Activated T-helper 17 cell treated with anti-CD3 and anti-CD28 coated beads, Interleukin-2, amount 50 U/mL, for 72 hours (primary cell): ENCODE measurements at regions not wholly inside any gene's neighbourhood (a gene's known extent, or its start where the extent isn't known, plus 50 kb on each side); places are given as distances from the start of the nearest gene placed in this dataset.
A peak's percentile ranks its signal among the peaks of the same experiment; 100 is the strongest.

Source experiments
- ATAC-seq: fragments of 150-1000 bp; cut with Tn5 transposase; replicated peaks from 2 replicates; pipeline ENCODE4 v1.10.0; 2021; ENCODE audit warnings: mild to moderate bottlenecking, moderate library complexity
- H3K27ac Mint-ChIP-seq: one replicate; pipeline ENCODE4 v1.8.0; 2022; ENCODE audit warnings: mixed read lengths
- H3K27me3 Mint-ChIP-seq: one replicate; pipeline ENCODE4 v1.8.0; 2022; ENCODE audit warnings: mixed read lengths
- H3K36me3 Mint-ChIP-seq: one replicate; pipeline ENCODE4 v1.8.0; 2022; ENCODE audit warnings: low read depth, mild to moderate bottlenecking, mixed read lengths
- H3K4me1 Mint-ChIP-seq: one replicate; pipeline ENCODE4 v1.8.0; 2022; ENCODE audit warnings: mixed read lengths
- H3K4me3 Mint-ChIP-seq: one replicate; pipeline ENCODE4 v1.8.0; 2022; ENCODE audit warnings: mild to moderate bottlenecking, mixed read lengths
- H3K9me3 Mint-ChIP-seq: one replicate; pipeline ENCODE4 v1.8.0; 2022; ENCODE audit warnings: mixed read lengths

DNA sequence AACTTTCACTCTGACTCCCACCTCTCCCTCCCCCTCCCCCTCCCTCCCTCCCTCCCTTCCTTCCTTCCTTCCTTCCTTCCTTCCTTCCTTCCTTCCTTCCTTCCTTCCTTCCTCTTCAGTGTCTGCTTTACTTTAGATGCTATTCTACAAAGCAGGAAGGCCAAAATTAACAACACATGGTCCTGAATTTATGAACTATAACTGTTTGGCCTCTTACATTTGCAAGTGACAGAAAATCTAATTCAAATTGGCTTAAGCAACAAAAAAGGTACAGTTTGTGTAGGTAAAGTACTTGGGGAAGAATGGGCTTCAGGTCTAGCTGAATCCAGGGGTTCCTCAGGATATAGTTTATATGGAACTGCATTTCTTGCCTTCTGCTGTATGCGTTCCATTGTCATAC is 673.0 kb downstream of the AACS start:
- Mint-ChIP-seq H3K4me1 (no peaks in the 10 kb centered on the region), H3K27ac (no peak overlapping the region), H3K27me3 (no peaks in the 10 kb centered on the region), H3K9me3 (peaks cover 25% of the 10 kb centered on the region), H3K36me3 (no peaks in the 10 kb centered on the region), H3K4me3 (no peak overlapping the region)
- no peak for ATAC-seq

DNA sequence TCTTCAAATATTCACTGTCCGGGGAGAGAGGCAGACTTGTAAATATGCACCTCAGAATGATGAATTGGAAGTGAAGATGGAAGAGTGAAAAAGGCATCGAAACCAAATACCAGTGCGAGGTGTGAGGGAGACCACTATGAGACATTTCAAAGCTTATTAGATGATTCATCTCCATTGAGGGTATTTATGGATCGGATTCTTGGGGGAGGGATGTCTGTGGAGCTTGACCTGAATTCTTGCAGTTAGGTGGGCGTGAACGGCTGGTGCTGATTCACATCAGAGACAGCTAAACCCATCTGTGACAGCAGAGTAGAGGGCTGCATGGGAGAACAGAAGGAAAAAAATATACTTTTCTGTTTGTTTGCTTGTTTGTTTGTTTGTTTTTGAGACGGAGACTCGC is 677.2 kb downstream of the AACS start:
- Mint-ChIP-seq H3K4me1 (no peaks in the 10 kb centered on the region), H3K4me3 (no peak overlapping the region), H3K27ac (no peak overlapping the region), H3K36me3 (no peaks in the 10 kb centered on the region), H3K9me3 (peaks cover 18% of the 10 kb centered on the region), H3K27me3 (peaks cover 3% of the 10 kb centered on the region)
- ATAC-seq, result no peak

DNA sequence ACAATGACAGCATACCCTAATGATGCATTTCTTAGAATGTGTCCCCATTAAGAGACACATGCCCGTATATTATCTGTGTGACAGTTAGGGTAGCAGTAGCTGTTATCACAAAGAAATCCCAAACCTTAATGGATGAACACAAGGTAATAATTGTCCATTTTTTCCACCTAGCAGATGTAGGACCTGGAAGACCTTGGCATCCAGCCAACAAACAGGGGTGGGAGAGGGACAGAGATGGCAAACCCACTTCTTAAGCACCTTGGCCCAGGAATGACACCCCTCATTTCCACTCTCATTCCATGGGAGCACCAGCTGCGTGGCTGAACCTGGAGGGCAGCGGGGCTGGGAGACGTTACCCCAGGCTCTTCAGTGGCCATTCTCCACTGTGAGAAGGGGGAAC is 679.0 kb downstream of the AACS start:
- H3K9me3 Mint-ChIP-seq, result peaks cover 14% of the 10 kb centered on the region
- no peaks in the 10 kb centered on the region for H3K36me3 Mint-ChIP-seq
- no peak overlapping the region for H3K4me3 Mint-ChIP-seq
- H3K27ac Mint-ChIP-seq, result no peak overlapping the region
- peaks cover 3% of the 10 kb centered on the region for H3K27me3 Mint-ChIP-seq
- ATAC-seq, result no peak
- no peaks in the 10 kb centered on the region for H3K4me1 Mint-ChIP-seq

DNA sequence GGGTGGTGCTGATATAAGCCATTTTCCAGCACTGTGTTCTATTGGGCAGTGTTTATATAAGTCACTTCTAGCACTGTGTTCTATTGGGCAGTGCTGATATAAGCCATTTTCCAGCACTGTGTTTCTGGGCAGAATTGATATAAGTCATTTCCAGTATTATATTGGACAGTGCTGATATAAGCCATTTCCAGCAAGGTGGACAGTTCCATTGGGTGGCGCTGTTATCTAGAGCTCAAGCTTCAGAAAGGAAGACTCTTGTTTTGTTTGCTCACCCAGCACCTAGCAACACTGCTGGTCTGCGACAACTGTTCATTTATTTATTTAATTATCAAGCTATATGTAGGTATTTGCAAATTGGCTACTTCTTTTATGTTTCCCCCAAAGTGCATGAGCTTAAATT is 690.3 kb downstream of the AACS start:
- no peak for ATAC-seq
- Mint-ChIP-seq H3K27ac (no peak overlapping the region), H3K4me1 (no peaks in the 10 kb centered on the region), H3K27me3 (no peaks in the 10 kb centered on the region), H3K9me3 (peaks cover 7% of the 10 kb centered on the region), H3K4me3 (no peak overlapping the region), H3K36me3 (no peaks in the 10 kb centered on the region)

DNA sequence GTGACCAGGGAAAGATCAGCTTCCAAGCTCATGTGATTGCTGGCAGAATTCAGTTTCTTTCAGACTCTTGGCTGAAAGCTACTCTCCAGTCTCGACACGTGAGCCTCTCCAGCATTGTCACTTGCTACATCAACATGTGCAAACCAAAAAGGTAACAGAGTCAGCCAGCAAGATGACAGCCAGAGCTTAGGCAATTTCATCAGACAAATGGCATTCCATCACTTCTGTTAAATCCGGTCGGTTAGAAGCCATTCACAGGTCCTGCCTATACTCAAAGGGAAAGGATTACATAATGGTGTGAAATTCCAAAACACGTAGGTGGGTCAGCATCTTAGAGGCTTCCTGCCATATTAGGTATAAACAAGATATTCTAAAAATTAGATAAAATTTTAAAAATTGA is 700.9 kb downstream of the AACS start:
- Mint-ChIP-seq H3K9me3 (peaks cover 4% of the 10 kb centered on the region), H3K27me3 (no peaks in the 10 kb centered on the region), H3K27ac (no peak overlapping the region), H3K4me1 (no peaks in the 10 kb centered on the region), H3K4me3 (no peak overlapping the region), H3K36me3 (no peaks in the 10 kb centered on the region)
- ATAC-seq, result no peak

GRCh38 chr12:125772403-125772802 is 707.2 kb downstream of the AACS start:
- H3K4me3 Mint-ChIP-seq, result no peak overlapping the region
- no peak overlapping the region for H3K27ac Mint-ChIP-seq
- ATAC-seq, result no peak
- no peaks in the 10 kb centered on the region for H3K36me3 Mint-ChIP-seq
- peaks cover 3% of the 10 kb centered on the region for H3K9me3 Mint-ChIP-seq
- no peaks in the 10 kb centered on the region for H3K27me3 Mint-ChIP-seq
- no peaks in the 10 kb centered on the region for H3K4me1 Mint-ChIP-seq

DNA sequence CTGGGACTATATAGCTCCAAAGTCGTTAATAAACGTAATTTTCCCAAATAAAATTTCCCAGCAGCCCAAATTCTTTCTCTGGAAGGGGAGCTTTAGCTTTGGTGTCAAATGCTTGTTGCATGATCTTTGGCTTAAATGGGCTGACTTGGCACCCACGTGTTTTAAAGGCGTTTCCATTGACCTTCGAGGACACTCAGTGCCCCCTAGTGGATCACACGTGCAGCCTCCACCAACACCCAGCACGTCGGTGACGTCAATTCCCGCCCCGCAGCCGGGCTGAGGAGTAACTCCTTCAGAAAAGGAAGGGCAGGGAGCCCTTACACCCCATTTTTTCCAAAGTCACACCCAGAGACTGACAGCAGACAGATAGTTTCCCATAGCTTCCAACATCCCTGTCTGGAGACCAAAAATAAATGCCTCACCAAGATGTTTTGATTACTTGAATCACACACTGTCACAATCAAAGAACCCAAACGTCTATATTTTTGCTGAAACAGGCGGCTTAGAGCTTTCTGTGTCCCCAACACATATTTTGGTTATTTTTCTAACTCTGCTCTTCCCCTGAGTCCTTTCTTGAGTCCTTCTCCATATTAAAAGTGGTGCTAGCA is 707.9 kb downstream of the AACS start:
- no peaks in the 10 kb centered on the region for H3K4me1 Mint-ChIP-seq
- peak; percentile 23 for ATAC-seq
- no peaks in the 10 kb centered on the region for H3K36me3 Mint-ChIP-seq
- H3K27ac Mint-ChIP-seq, result no peak overlapping the region
- H3K27me3 Mint-ChIP-seq, result no peaks in the 10 kb centered on the region
- H3K4me3 Mint-ChIP-seq, result no peak overlapping the region
- H3K9me3 Mint-ChIP-seq, result peaks cover 3% of the 10 kb centered on the region

- no peaks in the 10 kb centered on the region for H3K36me3 Mint-ChIP-seq
- H3K27me3 Mint-ChIP-seq, result no peaks in the 10 kb centered on the region
- peaks cover 3% of the 10 kb centered on the region for H3K9me3 Mint-ChIP-seq
- ATAC-seq, result no peak
- H3K4me3 Mint-ChIP-seq, result no peak overlapping the region
- no peaks in the 10 kb centered on the region for H3K4me1 Mint-ChIP-seq
- H3K27ac Mint-ChIP-seq, result no peak overlapping the region
These were observed 710.3 kb downstream of the AACS start for GRCh38 chr12:125775507-125775906.

DNA sequence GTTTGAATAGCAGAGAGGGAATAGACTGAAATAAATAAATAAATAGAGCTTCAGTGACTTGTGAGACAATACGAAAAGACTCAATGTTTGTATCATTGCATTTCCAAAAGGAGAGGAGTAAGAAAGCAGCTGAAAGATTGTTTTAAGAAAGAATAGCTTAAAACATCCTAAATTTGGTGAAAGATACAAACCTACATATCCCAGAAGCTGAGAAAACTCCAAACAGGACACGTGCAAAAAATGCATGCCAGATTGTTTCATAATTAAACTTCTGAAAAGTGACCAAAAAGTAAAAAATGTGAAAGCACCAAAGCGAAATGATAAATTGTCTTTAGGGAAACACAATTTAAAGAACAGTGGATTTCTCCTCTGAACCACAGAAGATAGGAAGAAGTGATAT is 711.0 kb downstream of the AACS start:
- Mint-ChIP-seq H3K36me3 (no peaks in the 10 kb centered on the region), H3K4me1 (no peaks in the 10 kb centered on the region), H3K27ac (no peak overlapping the region), H3K9me3 (peaks cover 3% of the 10 kb centered on the region), H3K4me3 (no peak overlapping the region), H3K27me3 (no peaks in the 10 kb centered on the region)
- ATAC-seq, result no peak

GRCh38 chr12:125786143-125786542 is 720.9 kb downstream of the AACS start:
- ATAC-seq, result no peak
- Mint-ChIP-seq H3K36me3 (no peaks in the 10 kb centered on the region), H3K27ac (no peak overlapping the region)

DNA sequence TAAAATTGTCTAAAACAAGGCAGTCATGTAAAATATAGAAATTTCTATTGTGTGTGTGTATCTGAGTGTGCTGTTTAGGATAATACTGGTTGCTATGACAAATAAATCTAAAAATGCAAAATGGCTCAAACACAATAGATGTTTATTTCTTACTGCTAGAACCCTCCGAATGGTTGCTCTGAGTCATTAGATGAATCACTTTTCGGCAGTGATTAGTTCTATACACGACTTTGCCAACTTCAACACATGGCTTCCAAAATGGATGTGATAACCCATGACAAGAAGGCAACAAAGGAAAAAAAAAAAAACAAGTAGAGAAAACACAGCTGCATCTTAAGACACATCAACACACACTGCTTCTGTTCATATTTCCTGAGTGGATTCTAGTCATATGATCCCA is 729.2 kb downstream of the AACS start:
- H3K4me1 Mint-ChIP-seq, result no peaks in the 10 kb centered on the region
- H3K36me3 Mint-ChIP-seq, result no peaks in the 10 kb centered on the region
- no peaks in the 10 kb centered on the region for H3K27me3 Mint-ChIP-seq
- H3K4me3 Mint-ChIP-seq, result no peak overlapping the region
- peaks cover 13% of the 10 kb centered on the region for H3K9me3 Mint-ChIP-seq
- H3K27ac Mint-ChIP-seq, result no peak overlapping the region
- ATAC-seq, result no peak

More at GRCh38 chr12:125786143-125786542, 720.9 kb downstream of the AACS start:
- no peak overlapping the region for H3K4me3 Mint-ChIP-seq
- H3K4me1 Mint-ChIP-seq, result no peaks in the 10 kb centered on the region
- peaks cover 9% of the 10 kb centered on the region for H3K9me3 Mint-ChIP-seq
- H3K27me3 Mint-ChIP-seq, result peaks cover 3% of the 10 kb centered on the region

DNA sequence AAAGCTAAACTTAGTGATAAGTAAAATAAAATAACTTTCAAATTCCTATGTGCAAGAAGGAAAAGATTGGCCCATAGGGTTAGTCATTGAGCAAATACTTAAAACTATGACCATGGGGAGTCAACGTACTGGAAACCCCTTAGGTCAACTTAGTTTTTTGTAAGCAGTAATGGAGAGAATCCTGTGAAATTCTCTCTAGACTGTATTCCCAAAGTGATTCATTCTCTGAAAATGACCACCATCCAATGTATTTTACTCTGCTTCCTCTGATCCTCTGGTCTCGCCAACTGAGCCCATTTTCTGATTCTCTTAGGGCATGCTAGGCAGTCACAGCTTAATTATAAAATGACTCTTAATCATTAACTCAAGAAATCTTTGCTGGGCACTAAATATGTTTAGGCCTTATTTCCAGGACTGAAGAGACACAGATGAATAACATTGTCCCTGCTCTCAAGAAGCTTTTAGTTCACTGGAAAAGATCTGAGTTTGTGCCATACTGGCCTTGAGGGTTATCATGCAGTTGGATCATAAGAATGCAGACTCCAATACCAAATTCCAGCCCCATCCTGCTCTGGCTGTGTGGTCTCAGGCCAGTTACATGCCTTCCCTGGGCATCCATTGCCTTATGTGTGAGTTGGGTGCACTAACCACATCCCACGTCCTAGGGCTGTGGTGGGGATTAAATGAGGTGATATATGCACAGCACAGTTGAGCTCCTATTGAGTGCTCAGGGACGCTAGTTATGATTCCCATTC is 732.4 kb downstream of the AACS start:
- H3K4me3 Mint-ChIP-seq, result no peak overlapping the region
- no peaks in the 10 kb centered on the region for H3K4me1 Mint-ChIP-seq
- no peak overlapping the region for H3K27ac Mint-ChIP-seq
- no peak for ATAC-seq
- H3K9me3 Mint-ChIP-seq, result peaks cover 5% of the 10 kb centered on the region
- H3K36me3 Mint-ChIP-seq, result no peaks in the 10 kb centered on the region
- no peaks in the 10 kb centered on the region for H3K27me3 Mint-ChIP-seq

GRCh38 chr12:125804660-125805059 is 739.4 kb downstream of the AACS start:
- no peak for ATAC-seq
- Mint-ChIP-seq H3K36me3 (no peaks in the 10 kb centered on the region), H3K4me3 (no peak overlapping the region), H3K27me3 (no peaks in the 10 kb centered on the region), H3K4me1 (no peaks in the 10 kb centered on the region), H3K9me3 (peaks cover 4% of the 10 kb centered on the region), H3K27ac (no peak overlapping the region)

- no peak for ATAC-seq
- H3K9me3 Mint-ChIP-seq, result peaks cover 14% of the 10 kb centered on the region
- no peak overlapping the region for H3K27ac Mint-ChIP-seq
- H3K4me1 Mint-ChIP-seq, result no peaks in the 10 kb centered on the region
- no peaks in the 10 kb centered on the region for H3K36me3 Mint-ChIP-seq
- H3K27me3 Mint-ChIP-seq, result peaks cover 3% of the 10 kb centered on the region
- H3K4me3 Mint-ChIP-seq, result no peak overlapping the region
These were observed 759.0 kb downstream of the AACS start for GRCh38 chr12:125824276-125824675.

DNA sequence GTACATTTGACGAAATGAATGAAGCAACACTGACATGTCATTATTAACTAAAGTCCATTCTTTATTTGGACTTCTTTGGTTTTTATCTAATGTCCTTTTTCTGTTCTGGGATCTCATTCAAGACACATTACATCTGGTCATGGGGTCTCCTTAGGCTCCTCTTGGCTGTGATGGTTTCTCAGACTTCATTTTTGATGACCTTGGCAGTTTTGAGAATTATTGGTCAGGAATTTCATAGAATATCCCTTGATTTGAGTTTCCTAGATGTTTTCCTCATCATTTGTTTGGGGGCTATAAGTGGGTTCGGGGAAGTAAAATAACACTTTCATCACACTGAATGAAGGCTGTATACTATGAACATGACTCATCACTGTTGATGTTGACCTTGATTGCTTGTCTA is 770.6 kb downstream of the AACS start:
- no peak overlapping the region for H3K27ac Mint-ChIP-seq
- H3K4me3 Mint-ChIP-seq, result no peak overlapping the region

More for the DNA sequence above, 770.6 kb downstream of the AACS start:
- no peaks in the 10 kb centered on the region for H3K36me3 Mint-ChIP-seq
- no peaks in the 10 kb centered on the region for H3K4me1 Mint-ChIP-seq
- H3K27me3 Mint-ChIP-seq, result no peaks in the 10 kb centered on the region
- ATAC-seq, result no peak
- peaks cover 10% of the 10 kb centered on the region for H3K9me3 Mint-ChIP-seq
